ENCODE measurements at regions not wholly inside any gene's neighbourhood (a gene's known extent, or its start where the extent isn't known, plus 50 kb on each side); places are given as distances from the start of the nearest gene placed in this dataset.

DNA sequence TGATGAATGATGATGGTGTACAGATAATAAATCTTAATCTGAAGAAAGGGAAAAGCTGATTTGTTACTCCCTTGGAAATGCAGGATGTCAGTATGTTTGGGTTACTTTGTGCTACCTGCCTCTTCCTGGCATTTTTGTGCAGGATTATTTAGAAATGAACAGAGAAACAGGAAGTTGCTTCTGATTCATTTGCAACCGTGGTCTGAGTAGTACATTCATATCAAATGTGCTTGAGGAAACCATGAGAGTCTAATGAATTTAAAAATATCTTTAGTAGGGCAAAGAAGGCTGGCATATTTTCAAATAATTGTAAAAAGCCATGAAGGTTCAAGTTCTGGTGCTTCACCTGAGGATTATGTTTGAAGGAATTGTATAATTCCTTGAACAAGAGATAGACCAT is 391.6 kb downstream of the TMEM161B start:
- TF ChIP-seq, protein P1, sequence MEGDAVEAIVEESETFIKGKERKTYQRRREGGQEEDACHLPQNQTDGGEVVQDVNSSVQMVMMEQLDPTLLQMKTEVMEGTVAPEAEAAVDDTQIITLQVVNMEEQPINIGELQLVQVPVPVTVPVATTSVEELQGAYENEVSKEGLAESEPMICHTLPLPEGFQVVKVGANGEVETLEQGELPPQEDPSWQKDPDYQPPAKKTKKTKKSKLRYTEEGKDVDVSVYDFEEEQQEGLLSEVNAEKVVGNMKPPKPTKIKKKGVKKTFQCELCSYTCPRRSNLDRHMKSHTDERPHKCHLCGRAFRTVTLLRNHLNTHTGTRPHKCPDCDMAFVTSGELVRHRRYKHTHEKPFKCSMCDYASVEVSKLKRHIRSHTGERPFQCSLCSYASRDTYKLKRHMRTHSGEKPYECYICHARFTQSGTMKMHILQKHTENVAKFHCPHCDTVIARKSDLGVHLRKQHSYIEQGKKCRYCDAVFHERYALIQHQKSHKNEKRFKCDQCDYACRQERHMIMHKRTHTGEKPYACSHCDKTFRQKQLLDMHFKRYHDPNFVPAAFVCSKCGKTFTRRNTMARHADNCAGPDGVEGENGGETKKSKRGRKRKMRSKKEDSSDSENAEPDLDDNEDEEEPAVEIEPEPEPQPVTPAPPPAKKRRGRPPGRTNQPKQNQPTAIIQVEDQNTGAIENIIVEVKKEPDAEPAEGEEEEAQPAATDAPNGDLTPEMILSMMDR (conservative IDR thresholded peaks at IDR 0.05), result no peak
- no peak overlapping the region for H3K27ac ChIP-seq

DNA sequence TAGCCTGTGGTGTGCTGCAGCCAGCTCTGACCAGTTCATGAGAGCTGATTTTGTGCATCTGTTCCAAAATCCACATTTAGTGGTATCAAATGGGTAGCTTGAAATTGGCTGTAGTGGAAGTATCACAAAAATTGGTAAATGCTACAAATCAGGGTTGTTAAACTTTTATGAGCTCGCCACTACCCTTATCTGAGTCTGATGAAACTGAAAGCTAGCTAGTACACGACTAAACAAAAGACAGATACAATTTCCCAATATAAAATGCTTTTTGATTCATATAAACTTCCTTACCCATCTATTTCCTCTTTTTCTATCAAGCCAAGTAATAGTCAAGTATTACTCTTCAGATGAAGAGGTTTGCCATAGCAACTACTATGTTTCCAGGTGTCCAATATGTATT is 392.0 kb downstream of the TMEM161B start:
- H3K27ac ChIP-seq, result no peak overlapping the region
- TF ChIP-seq, protein P1 (conservative IDR thresholded peaks at IDR 0.05), result no peak

DNA sequence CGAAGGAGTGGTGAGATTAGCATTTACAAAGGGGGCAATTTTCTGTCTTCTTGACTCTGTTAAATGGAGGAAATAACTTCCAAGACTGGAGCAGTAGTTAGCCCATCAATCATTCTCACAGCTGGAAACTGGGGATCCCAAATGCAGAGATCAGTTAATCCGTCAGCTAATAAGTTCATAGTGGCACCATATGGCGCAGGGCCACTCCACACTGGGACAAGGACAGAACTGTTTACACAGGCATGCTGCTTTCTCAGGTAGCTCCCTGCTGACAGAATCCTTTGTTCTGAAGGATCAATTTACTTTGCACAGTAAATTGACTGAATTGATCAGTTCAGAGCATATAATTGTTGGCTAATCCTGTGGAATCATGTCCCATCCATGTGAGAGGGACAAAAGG is 395.7 kb downstream of the TMEM161B start:
- TF ChIP-seq, protein P1 (conservative IDR thresholded peaks at IDR 0.05), result no peak
- no peak overlapping the region for H3K27ac ChIP-seq

DNA sequence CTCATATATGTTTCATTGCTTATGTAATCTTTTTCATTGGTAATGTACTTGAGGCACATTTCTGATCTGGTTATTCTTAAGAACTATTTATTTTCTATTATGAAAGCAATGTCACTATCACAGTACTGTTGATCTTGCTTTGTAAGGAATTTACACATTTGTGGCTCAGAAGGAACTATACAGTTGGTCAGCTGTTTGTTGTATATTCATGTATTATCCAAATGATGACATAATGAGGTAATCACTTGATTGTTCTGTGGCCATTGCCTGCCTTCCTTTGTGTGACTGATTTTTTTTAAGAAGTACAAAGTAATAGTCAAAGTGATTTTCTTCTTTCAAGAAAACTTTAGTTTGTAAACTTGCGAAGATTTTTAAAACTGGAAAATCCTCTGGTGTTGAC is 399.9 kb downstream of the TMEM161B start:
- no peak overlapping the region for H3K27ac ChIP-seq
- TF ChIP-seq, protein P1 (conservative IDR thresholded peaks at IDR 0.05), result no peak

DNA sequence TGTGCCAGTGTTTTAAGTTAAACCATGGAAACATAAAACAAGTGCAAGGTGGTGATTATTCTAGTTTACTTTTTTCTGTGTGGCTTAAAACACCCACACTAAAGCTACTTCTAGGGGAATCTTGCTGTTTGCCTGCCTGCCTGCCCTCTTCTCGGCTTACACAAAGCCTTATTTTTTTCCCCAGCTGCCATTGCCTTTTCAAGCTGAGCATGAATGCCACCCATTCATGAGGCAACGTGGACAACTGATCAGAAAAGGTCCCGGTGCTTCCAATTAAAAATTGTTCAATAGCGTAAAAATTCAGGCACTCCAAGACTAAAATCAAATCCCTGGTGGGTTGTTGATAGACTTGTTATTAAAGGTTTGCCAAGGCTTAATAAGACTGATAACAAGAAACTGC is 401.4 kb downstream of the TMEM161B start:
- TF ChIP-seq, protein P1 (conservative IDR thresholded peaks at IDR 0.05), result no peak
- H3K27ac ChIP-seq, result no peak overlapping the region

DNA sequence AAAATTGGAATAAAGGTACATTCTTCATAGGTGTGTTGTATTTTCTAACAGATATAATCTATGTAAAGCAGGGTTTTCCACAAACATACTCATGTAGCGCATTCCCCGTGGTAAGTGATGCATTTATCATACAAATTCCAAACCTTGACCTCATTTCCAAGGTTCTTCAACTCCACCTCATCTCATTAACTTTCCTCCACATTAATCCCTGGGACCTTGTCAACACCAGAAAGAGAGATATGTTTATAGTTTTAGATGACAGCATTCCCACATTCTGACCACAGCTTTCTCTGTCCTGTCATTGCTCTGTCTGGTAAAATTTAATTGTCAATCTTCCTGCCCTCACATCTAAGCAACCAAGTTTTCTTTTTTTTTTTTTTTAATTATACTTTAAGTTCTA is 415.1 kb downstream of the TMEM161B start:
- no peak overlapping the region for H3K27ac ChIP-seq
- TF ChIP-seq, protein P1 (conservative IDR thresholded peaks at IDR 0.05), result no peak

GRCh38 chr5:87851603-87852002 is 417.0 kb downstream of the TMEM161B start:
- no peak overlapping the region for H3K27ac ChIP-seq

More at GRCh38 chr5:87851603-87852002, 417.0 kb downstream of the TMEM161B start:
- TF ChIP-seq, protein P1 (conservative IDR thresholded peaks at IDR 0.05), result no peak

Measured in VCaP (cell line).